ENCODE measurements at regions not wholly inside any gene's neighbourhood (a gene's known extent, or its start where the extent isn't known, plus 50 kb on each side); places are given as distances from the start of the nearest gene placed in this dataset.

- Histone ChIP-seq H3K79me2 (ENCODE audit: low read length) (no peaks in the 10 kb centered on the region), H4K20me1 (ENCODE audit: low read length) (no peaks in the 10 kb centered on the region), H3K9me2 (replicated peaks; ENCODE audit: low read length) (no peaks in the 10 kb centered on the region), H3K9me3 (ENCODE audit: low read length) (no peaks in the 10 kb centered on the region), H3K4me2 (ENCODE audit: low read length) (no peak overlapping the region), H3F3A (ENCODE audit: low read length, unreplicated experiment) (no peaks in the 10 kb centered on the region), H3K4me3 (ENCODE audit: low read length) (no peak overlapping the region), H3K9ac (ENCODE audit: low read length) (no peak overlapping the region), H3K4me1 (ENCODE audit: insufficient read depth, low read length) (no peaks in the 10 kb centered on the region), H2AFZ (ENCODE audit: low read length) (no peak overlapping the region), H3K27ac (ENCODE audit: low read length) (no peak overlapping the region), H3K27me3 (ENCODE audit: low read length) (no peaks in the 10 kb centered on the region), H3K36me3 (ENCODE audit: low read depth, low read length) (no peaks in the 10 kb centered on the region)
- TF ChIP-seq EZH2 (IDR thresholded peaks at IDR 0.05; ENCODE audit: low read length, unreplicated experiment) (no peak), EZH2phosphoT487 (IDR thresholded peaks at IDR 0.05; ENCODE audit: borderline replicate concordance, low read length) (no peak), CTCF (conservative IDR thresholded peaks at IDR 0.05; ENCODE audit: low read depth, low read length) (no peak)
- ChIA-PET POLR2A (ENCODE audit: unreplicated experiment) (no interaction called here), CTCF (no interaction called here)
- ATAC-seq (no peak), DNase-seq (no peak)
- BruUV-seq (replicated peaks): no TSS peak
- intact Hi-C loops (cut with micrococcal nuclease): no loop called here
These were observed 758.8 kb upstream of the DDX18 start for GRCh38 chr2:117055499-117056375.

- no peak for TF ChIP-seq CTCF (conservative IDR thresholded peaks at IDR 0.05; ENCODE audit: low read depth, low read length)
- TF ChIP-seq EZH2 (IDR thresholded peaks at IDR 0.05; ENCODE audit: low read length, unreplicated experiment): no peak
- TF ChIP-seq EZH2phosphoT487 (IDR thresholded peaks at IDR 0.05; ENCODE audit: borderline replicate concordance, low read length): no peak
- H3K27ac ChIP-seq (ENCODE audit: low read length): no peak overlapping the region
- H3K27me3 ChIP-seq (ENCODE audit: low read length): no peaks in the 10 kb centered on the region
- no peaks in the 10 kb centered on the region for H4K20me1 ChIP-seq (ENCODE audit: low read length)
- no peaks in the 10 kb centered on the region for H3K36me3 ChIP-seq (ENCODE audit: low read depth, low read length)
- intact Hi-C loops (cut with micrococcal nuclease): no loop called here
- no peak for DNase-seq
- H3K4me3 ChIP-seq (ENCODE audit: low read length): no peak overlapping the region
- no peaks in the 10 kb centered on the region for H3K9me2 ChIP-seq (replicated peaks; ENCODE audit: low read length)
- H2AFZ ChIP-seq (ENCODE audit: low read length): no peak overlapping the region
- no peaks in the 10 kb centered on the region for H3K9me3 ChIP-seq (ENCODE audit: low read length)
- ChIA-PET CTCF (no interaction called here), POLR2A (ENCODE audit: unreplicated experiment) (no interaction called here)
- BruUV-seq (replicated peaks): no TSS peak
- H3K4me2 ChIP-seq (ENCODE audit: low read length): no peak overlapping the region
- no peak for ATAC-seq
- H3K79me2 ChIP-seq (ENCODE audit: low read length): no peaks in the 10 kb centered on the region
- no peaks in the 10 kb centered on the region for H3K4me1 ChIP-seq (ENCODE audit: insufficient read depth, low read length)
- no peak overlapping the region for H3K9ac ChIP-seq (ENCODE audit: low read length)
- no peaks in the 10 kb centered on the region for H3F3A ChIP-seq (ENCODE audit: low read length, unreplicated experiment)
These were observed 758.1 kb upstream of the DDX18 start for GRCh38 chr2:117056376-117056748.

DNA sequence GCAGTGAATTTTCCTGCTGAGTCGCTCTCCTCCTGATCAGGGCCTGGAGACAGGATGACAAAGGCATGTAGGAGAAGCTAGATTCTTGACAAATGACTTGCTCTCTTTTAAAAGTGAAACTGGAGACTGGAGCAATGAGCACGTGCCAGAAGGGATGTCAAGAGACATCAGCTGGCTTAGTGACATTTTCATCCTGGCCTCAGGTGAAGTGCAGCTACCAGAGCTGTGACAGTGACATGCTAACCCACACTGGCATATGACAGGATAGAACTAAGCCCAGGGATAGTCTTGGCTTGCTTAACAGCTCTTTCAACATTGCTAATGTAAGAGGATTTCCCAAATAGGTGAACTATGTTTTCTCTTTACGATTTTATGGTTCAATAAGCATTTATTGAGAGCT lies 757.5 kb upstream of the DDX18 start:
- no peak for DNase-seq
- no peak for ATAC-seq
- BruUV-seq (replicated peaks): no TSS peak
- Histone ChIP-seq H3K27me3 (ENCODE audit: low read length) (no peaks in the 10 kb centered on the region), H3F3A (ENCODE audit: low read length, unreplicated experiment) (no peaks in the 10 kb centered on the region), H3K4me3 (ENCODE audit: low read length) (no peak overlapping the region), H3K9me3 (ENCODE audit: low read length) (no peaks in the 10 kb centered on the region), H3K4me2 (ENCODE audit: low read length) (no peak overlapping the region), H4K20me1 (ENCODE audit: low read length) (no peaks in the 10 kb centered on the region), H2AFZ (ENCODE audit: low read length) (no peak overlapping the region), H3K27ac (ENCODE audit: low read length) (no peak overlapping the region), H3K4me1 (ENCODE audit: insufficient read depth, low read length) (no peaks in the 10 kb centered on the region), H3K36me3 (ENCODE audit: low read depth, low read length) (no peaks in the 10 kb centered on the region), H3K9ac (ENCODE audit: low read length) (no peak overlapping the region), H3K9me2 (replicated peaks; ENCODE audit: low read length) (no peaks in the 10 kb centered on the region), H3K79me2 (ENCODE audit: low read length) (no peaks in the 10 kb centered on the region)
- CTCF ChIA-PET: no interaction called here
- POLR2A ChIA-PET (ENCODE audit: unreplicated experiment): no interaction called here
- intact Hi-C loops (cut with micrococcal nuclease): no loop called here
- TF ChIP-seq EZH2phosphoT487 (IDR thresholded peaks at IDR 0.05; ENCODE audit: borderline replicate concordance, low read length) (no peak), EZH2 (IDR thresholded peaks at IDR 0.05; ENCODE audit: low read length, unreplicated experiment) (no peak), CTCF (conservative IDR thresholded peaks at IDR 0.05; ENCODE audit: low read depth, low read length) (no peak)

All from PC-3 (cell line).